ENCODE measurements at regions not wholly inside any gene's neighbourhood (a gene's known extent, or its start where the extent isn't known, plus 50 kb on each side); places are given as distances from the start of the nearest gene placed in this dataset.
"Not testable (repeated sequence)": the region's sequence is repeated elsewhere in the genome, so short reads cannot be mapped to it uniquely, and the experiment has no call there.

GRCh38 chr5:57429513-57430120 is 53.0 kb downstream of the ACTBL2 start:
- no peak for DNase-seq

GRCh38 chr5:57429021-57429420 is 53.6 kb downstream of the ACTBL2 start:
- not testable (repeated sequence) for DNase-seq

- no peak for DNase-seq
Measured at GRCh38 chr5:57422993-57423392, 59.6 kb downstream of the ACTBL2 start.

GRCh38 chr5:57422341-57422740 is 60.3 kb downstream of the ACTBL2 start:
- DNase-seq, result no peak

- DNase-seq, result no peak
Measured at GRCh38 chr5:57420801-57421200, 61.8 kb downstream of the ACTBL2 start.

- no peak for DNase-seq
Measured at GRCh38 chr5:57417971-57418370, 64.6 kb downstream of the ACTBL2 start.

- DNase-seq, result no peak
Measured at GRCh38 chr5:57417320-57417719, 65.3 kb downstream of the ACTBL2 start.

- no peak for DNase-seq
Measured at GRCh38 chr5:57416278-57416994, 66.2 kb downstream of the ACTBL2 start.

- no peak for DNase-seq
Measured at GRCh38 chr5:57414857-57415256, 67.8 kb downstream of the ACTBL2 start.

GRCh38 chr5:57414191-57414590 is 68.4 kb downstream of the ACTBL2 start:
- DNase-seq, result no peak

- DNase-seq, result no peak
Measured at GRCh38 chr5:57413145-57413544, 69.5 kb downstream of the ACTBL2 start.

GRCh38 chr5:57412680-57413079 is 69.9 kb downstream of the ACTBL2 start:
- no peak for DNase-seq

GRCh38 chr5:57411982-57412381 is 70.6 kb downstream of the ACTBL2 start:
- no peak for DNase-seq

GRCh38 chr5:57410374-57411320 is 72.0 kb downstream of the ACTBL2 start:
- no peak for DNase-seq

GRCh38 chr5:57408714-57409113 is 73.9 kb downstream of the ACTBL2 start:
- no peak for DNase-seq

- no peak for DNase-seq
Measured at GRCh38 chr5:57408285-57408684, 74.3 kb downstream of the ACTBL2 start.

GRCh38 chr5:57407391-57407790 is 75.2 kb downstream of the ACTBL2 start:
- DNase-seq, result no peak

GRCh38 chr5:57406641-57407040 is 76.0 kb downstream of the ACTBL2 start:
- DNase-seq, result no peak

GRCh38 chr5:57405984-57406383 is 76.6 kb downstream of the ACTBL2 start:
- DNase-seq, result no peak

GRCh38 chr5:57402761-57403160 is 79.8 kb downstream of the ACTBL2 start:
- DNase-seq, result no peak

GRCh38 chr5:57402348-57402747 is 80.3 kb downstream of the ACTBL2 start:
- DNase-seq, result no peak

GRCh38 chr5:57398413-57399093 is 84.1 kb downstream of the ACTBL2 start:
- DNase-seq, result no peak

GRCh38 chr5:57396701-57397100 is 85.9 kb downstream of the ACTBL2 start:
- no peak for DNase-seq
